ENCODE measurements at regions not wholly inside any gene's neighbourhood (a gene's known extent, or its start where the extent isn't known, plus 50 kb on each side); places are given as distances from the start of the nearest gene placed in this dataset.

GRCh38 chr2:104788742-104789455 is 65.0 kb upstream of the POU3F3 start:
- no peak for DNase-seq
- Histone ChIP-seq H3K36me3 (no peaks in the 10 kb centered on the region), H3K4me3 (no peak overlapping the region), H3K4me1 (no peaks in the 10 kb centered on the region), H3K9me3 (no peaks in the 10 kb centered on the region), H3K27me3 (replicated peaks in 1 of 7) (peaks cover 0 to 38% (median 0%) of the 10 kb centered on the region in 7 donors), H3K27ac (no peak overlapping the region)
- TF ChIP-seq POLR2AphosphoS5 (IDR thresholded peaks at IDR 0.05) (no peak), CTCF (IDR thresholded peaks at IDR 0.05 in 8 of 11, conservative IDR thresholded peaks at IDR 0.05 in 3 of 11) (no peak), POLR2A (IDR thresholded peaks at IDR 0.05) (no peak)
- intact Hi-C loops (cut with DNase I; ENCODE audit: low total_unique reads) = no loop called here
- WGBS, 5 donors = 74 to 89% (median 84%) methylated on average over 16 of the region's 16 CpGs

- WGBS, 5 donors = 66 to 75% (median 70%) methylated on average over 18 of the region's 18 CpGs
- H3K4me1 ChIP-seq = no peaks in the 10 kb centered on the region
- H3K9me3 ChIP-seq = no peaks in the 10 kb centered on the region
- DNase-seq = no peak
- H3K36me3 ChIP-seq = no peaks in the 10 kb centered on the region
- H3K27me3 ChIP-seq (replicated peaks in 1 of 7) = peaks cover 0 to 45% (median 0%) of the 10 kb centered on the region in 7 donors
- intact Hi-C loops (cut with DNase I; ENCODE audit: low total_unique reads) = no loop called here
- H3K4me3 ChIP-seq = no peak overlapping the region
- no peak overlapping the region for H3K27ac ChIP-seq
- no peak for TF ChIP-seq POLR2A (IDR thresholded peaks at IDR 0.05)
- no peak for TF ChIP-seq CTCF (IDR thresholded peaks at IDR 0.05 in 8 of 11, conservative IDR thresholded peaks at IDR 0.05 in 3 of 11)
- TF ChIP-seq POLR2AphosphoS5 (IDR thresholded peaks at IDR 0.05) = no peak
Measured at GRCh38 chr2:104790100-104790811, 63.7 kb upstream of the POU3F3 start.

- H3K9me3 ChIP-seq = no peaks in the 10 kb centered on the region
- 84 to 92% (median 87%) methylated on average over 4 of the region's 4 CpGs for WGBS, 5 donors
- H3K27me3 ChIP-seq (replicated peaks in 1 of 7) = peaks cover 0 to 52% (median 0%) of the 10 kb centered on the region in 7 donors
- no peak for TF ChIP-seq POLR2AphosphoS5 (IDR thresholded peaks at IDR 0.05)
- TF ChIP-seq POLR2A (IDR thresholded peaks at IDR 0.05) = no peak
- TF ChIP-seq CTCF (IDR thresholded peaks at IDR 0.05 in 8 of 11, conservative IDR thresholded peaks at IDR 0.05 in 3 of 11) = no peak
- intact Hi-C loops (cut with DNase I; ENCODE audit: low total_unique reads) = no loop called here
- no peak overlapping the region for H3K27ac ChIP-seq
- no peak for DNase-seq
- H3K4me3 ChIP-seq = no peak overlapping the region
- no peaks in the 10 kb centered on the region for H3K36me3 ChIP-seq
- no peaks in the 10 kb centered on the region for H3K4me1 ChIP-seq
Measured at GRCh38 chr2:104790901-104791495, 62.9 kb upstream of the POU3F3 start.

- TF ChIP-seq POLR2A (IDR thresholded peaks at IDR 0.05) (no peak), CTCF (IDR thresholded peaks at IDR 0.05 in 8 of 11, conservative IDR thresholded peaks at IDR 0.05 in 3 of 11) (no peak), POLR2AphosphoS5 (IDR thresholded peaks at IDR 0.05) (no peak)
- Histone ChIP-seq H3K4me3 (no peak overlapping the region), H3K27ac (no peak overlapping the region), H3K36me3 (no peaks in the 10 kb centered on the region), H3K27me3 (replicated peaks in 1 of 7) (peaks cover 0 to 40% (median 0%) of the 10 kb centered on the region in 7 donors), H3K9me3 (no peaks in the 10 kb centered on the region), H3K4me1 (no peaks in the 10 kb centered on the region)
- DNase-seq = no peak
- intact Hi-C loops (cut with DNase I; ENCODE audit: low total_unique reads) = no loop called here
- 82 to 88% (median 86%) methylated on average over 4 of the region's 4 CpGs for WGBS, 5 donors
Measured at GRCh38 chr2:104793966-104794365, 59.9 kb upstream of the POU3F3 start.

All from spleen (tissue), 11 donors.